ENCODE measurements at regions not wholly inside any gene's neighbourhood (a gene's known extent, or its start where the extent isn't known, plus 50 kb on each side); places are given as distances from the start of the nearest gene placed in this dataset.
"Not testable (repeated sequence)": the region's sequence is repeated elsewhere in the genome, so short reads cannot be mapped to it uniquely, and the experiment has no call there.

GRCh38 chr12:27861428-27862167, 81.6 kb upstream of the MANSC4 start:
- peak; percentile 57 for FAIRE-seq

DNA sequence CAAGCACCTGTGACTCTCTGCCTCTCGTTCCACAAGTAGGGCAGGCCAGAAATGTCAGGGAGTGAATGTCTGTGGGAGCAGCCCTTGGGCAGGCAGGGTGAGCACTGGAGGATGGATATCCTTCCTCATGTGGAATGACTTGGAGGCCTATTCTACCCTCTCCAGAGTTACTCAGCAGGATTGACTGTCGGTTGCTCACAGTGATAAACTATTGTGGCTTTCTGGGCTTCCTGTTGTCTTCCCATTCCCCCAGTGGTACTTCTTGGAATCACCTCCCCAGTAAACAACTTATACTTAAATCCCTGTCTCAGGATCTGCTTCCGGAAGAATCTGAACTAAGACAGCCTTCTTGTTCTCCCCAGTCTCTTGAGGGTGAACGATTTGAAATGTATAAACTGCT, 79.6 kb upstream of the MANSC4 start:
- no peak for FAIRE-seq

GRCh38 chr12:27857006-27857405, 77.0 kb upstream of the MANSC4 start:
- FAIRE-seq, result not testable (repeated sequence)

- FAIRE-seq, result no peak
Observed at GRCh38 chr12:27852742-27853141, 72.7 kb upstream of the MANSC4 start.

All from endometrium (tissue), 2 donors.